ENCODE measurements at regions not wholly inside any gene's neighbourhood (a gene's known extent, or its start where the extent isn't known, plus 50 kb on each side); places are given as distances from the start of the nearest gene placed in this dataset.
A peak's percentile ranks its signal among the peaks of the same experiment; 100 is the strongest.

DNA sequence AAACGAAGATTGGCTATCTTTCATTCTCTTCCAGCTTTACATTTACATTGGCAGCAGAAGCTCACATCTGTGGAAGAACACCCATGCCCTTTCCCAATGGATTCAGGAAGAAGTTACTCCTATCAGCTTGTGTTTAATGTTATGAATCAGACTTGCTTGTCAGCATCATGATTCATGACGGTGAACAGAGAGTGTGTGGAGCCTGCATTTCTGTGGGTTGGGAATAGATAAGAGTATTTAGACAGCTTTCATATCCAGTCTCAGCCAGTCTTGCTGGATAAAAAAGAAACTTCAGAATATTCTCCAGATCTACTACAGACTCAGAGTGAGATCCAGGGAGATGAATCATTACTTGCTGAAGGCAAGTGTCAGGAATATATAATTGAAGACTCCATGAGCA is 812.9 kb upstream of the ZNF608 start:
- WGBS (ENCODE audit: insufficient coverage, low lambda C conversion rate) = 50% methylated on average over 1 of the region's 2 CpGs

GRCh38 chr5:125560476-125561225 is 814.2 kb upstream of the ZNF608 start:
- no peaks in the 10 kb centered on the region for H3K9me3 ChIP-seq (ENCODE audit: control insufficient read depth, low read depth, low read length)
- 90% methylated on average over 2 of the region's 4 CpGs for WGBS (ENCODE audit: insufficient coverage, low lambda C conversion rate)

More for the DNA sequence above, 812.9 kb upstream of the ZNF608 start:
- DNase-seq = no peak
- no peak overlapping the region for H3K27ac ChIP-seq (ENCODE audit: low read length)
- H3K9me3 ChIP-seq (ENCODE audit: control insufficient read depth, low read depth, low read length) = no peaks in the 10 kb centered on the region
- no peak overlapping the region for H3K4me3 ChIP-seq (ENCODE audit: low read length)
- no peaks in the 10 kb centered on the region for H3K36me3 ChIP-seq (ENCODE audit: control insufficient read depth, insufficient read depth, low read length)
- H3K27me3 ChIP-seq (ENCODE audit: control insufficient read depth, insufficient read depth, low read length) = no peaks in the 10 kb centered on the region
- H3K4me1 ChIP-seq (ENCODE audit: control insufficient read depth, insufficient read depth, low read length) = no peaks in the 10 kb centered on the region

GRCh38 chr5:125564317-125564975 is 818.0 kb upstream of the ZNF608 start:
- WGBS (ENCODE audit: insufficient coverage, low lambda C conversion rate) = no CpG with 5 or more reads among the region's 5 CpGs
- Histone ChIP-seq H3K27me3 (ENCODE audit: control insufficient read depth, insufficient read depth, low read length) (no peaks in the 10 kb centered on the region), H3K4me1 (ENCODE audit: control insufficient read depth, insufficient read depth, low read length) (no peaks in the 10 kb centered on the region), H3K27ac (ENCODE audit: low read length) (no peak overlapping the region), H3K36me3 (ENCODE audit: control insufficient read depth, insufficient read depth, low read length) (no peaks in the 10 kb centered on the region), H3K9me3 (ENCODE audit: control insufficient read depth, low read depth, low read length) (peaks cover 3% of the 10 kb centered on the region), H3K4me3 (ENCODE audit: low read length) (no peak overlapping the region)
- no peak for DNase-seq

More at GRCh38 chr5:125560476-125561225, 814.2 kb upstream of the ZNF608 start:
- DNase-seq = no peak
- Histone ChIP-seq H3K36me3 (ENCODE audit: control insufficient read depth, insufficient read depth, low read length) (no peaks in the 10 kb centered on the region), H3K27ac (ENCODE audit: low read length) (no peak overlapping the region), H3K4me3 (ENCODE audit: low read length) (no peak overlapping the region), H3K4me1 (ENCODE audit: control insufficient read depth, insufficient read depth, low read length) (no peaks in the 10 kb centered on the region), H3K27me3 (ENCODE audit: control insufficient read depth, insufficient read depth, low read length) (no peaks in the 10 kb centered on the region)

DNA sequence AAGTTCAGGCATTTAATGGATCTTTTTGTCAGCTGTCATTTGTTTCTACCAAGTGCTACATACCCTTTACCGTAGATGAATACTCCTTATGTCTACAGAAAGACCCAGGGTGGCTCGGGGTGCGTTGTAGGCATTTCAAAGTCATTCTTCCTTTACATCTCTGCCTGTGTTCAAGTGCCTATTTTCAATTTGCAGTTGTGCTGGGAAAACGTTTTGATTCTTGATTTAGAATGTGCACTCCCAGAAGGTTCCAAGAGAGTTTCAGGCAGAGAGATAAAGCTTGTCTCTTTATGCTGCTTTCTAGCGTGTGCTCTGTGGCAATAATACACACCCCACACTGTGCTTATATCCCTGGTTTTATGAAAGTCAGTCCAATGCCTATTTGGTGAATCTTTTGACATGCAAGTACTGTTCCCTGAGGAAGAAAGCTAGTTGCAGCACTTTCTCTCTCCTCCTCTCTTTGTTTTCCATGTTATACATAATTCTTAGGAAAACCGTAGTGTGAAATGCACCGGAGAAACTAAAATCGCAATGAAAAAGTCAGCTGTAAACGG is 828.1 kb upstream of the ZNF608 start:
- Histone ChIP-seq H3K27me3 (ENCODE audit: control insufficient read depth, insufficient read depth, low read length) (no peaks in the 10 kb centered on the region), H3K4me3 (ENCODE audit: low read length) (no peak overlapping the region), H3K4me1 (ENCODE audit: control insufficient read depth, insufficient read depth, low read length) (no peaks in the 10 kb centered on the region), H3K36me3 (ENCODE audit: control insufficient read depth, insufficient read depth, low read length) (no peaks in the 10 kb centered on the region), H3K27ac (ENCODE audit: low read length) (no peak overlapping the region), H3K9me3 (ENCODE audit: control insufficient read depth, low read depth, low read length) (no peaks in the 10 kb centered on the region)
- DNase-seq = no peak
- 80% methylated on average over 1 of the region's 9 CpGs for WGBS (ENCODE audit: insufficient coverage, low lambda C conversion rate)

DNA sequence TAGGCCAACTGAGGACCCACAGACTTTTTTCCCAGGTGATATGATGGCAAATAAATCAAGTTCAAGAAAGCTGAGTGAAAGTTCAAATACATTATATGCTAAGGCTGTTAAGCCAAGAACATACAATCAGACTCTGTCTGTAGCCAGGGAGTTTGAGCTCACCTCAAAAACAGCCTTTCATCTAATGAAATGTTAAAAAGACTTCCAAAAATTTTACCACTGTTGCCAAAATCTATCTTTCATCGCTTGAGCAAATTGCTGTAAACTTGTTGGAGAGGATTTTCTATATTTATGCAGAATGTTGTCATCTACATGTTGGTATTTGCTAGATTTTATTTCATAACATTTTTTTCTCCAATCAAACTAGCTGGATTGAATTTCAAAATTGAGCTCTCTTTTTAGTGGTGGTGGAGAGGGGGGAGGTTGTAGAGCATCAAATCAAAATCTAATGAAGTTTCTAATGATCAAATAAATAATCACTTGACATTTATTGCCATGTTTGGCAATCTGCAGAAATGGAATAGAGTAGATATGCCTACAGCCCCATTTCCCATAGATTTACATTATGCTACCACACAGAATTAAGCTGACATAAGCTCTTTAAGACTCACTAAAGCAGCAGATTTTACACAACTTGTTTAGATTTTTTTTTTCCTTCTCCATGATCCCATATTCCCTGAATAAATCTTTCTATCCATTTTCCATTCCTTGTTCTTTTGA is 828.9 kb upstream of the ZNF608 start:
- no peaks in the 10 kb centered on the region for H3K36me3 ChIP-seq (ENCODE audit: control insufficient read depth, insufficient read depth, low read length)
- no peak for DNase-seq
- H3K27me3 ChIP-seq (ENCODE audit: control insufficient read depth, insufficient read depth, low read length) = no peaks in the 10 kb centered on the region
- H3K27ac ChIP-seq (ENCODE audit: low read length) = no peak overlapping the region
- H3K4me3 ChIP-seq (ENCODE audit: low read length) = no peak overlapping the region
- no CpG with 5 or more reads among the region's 1 CpG for WGBS (ENCODE audit: insufficient coverage, low lambda C conversion rate)
- H3K4me1 ChIP-seq (ENCODE audit: control insufficient read depth, insufficient read depth, low read length) = no peaks in the 10 kb centered on the region
- no peaks in the 10 kb centered on the region for H3K9me3 ChIP-seq (ENCODE audit: control insufficient read depth, low read depth, low read length)

- no peaks in the 10 kb centered on the region for H3K4me1 ChIP-seq (ENCODE audit: control insufficient read depth, insufficient read depth, low read length)
- no peaks in the 10 kb centered on the region for H3K27me3 ChIP-seq (ENCODE audit: control insufficient read depth, insufficient read depth, low read length)
- peak in 1 of 2 donors; percentile 38 for DNase-seq
- H3K9me3 ChIP-seq (ENCODE audit: control insufficient read depth, low read depth, low read length) = no peaks in the 10 kb centered on the region
- no peak overlapping the region for H3K27ac ChIP-seq (ENCODE audit: low read length)
- WGBS (ENCODE audit: insufficient coverage, low lambda C conversion rate) = no CpG with 5 or more reads among the region's 7 CpGs
- H3K4me3 ChIP-seq (ENCODE audit: low read length) = no peak overlapping the region
- no peaks in the 10 kb centered on the region for H3K36me3 ChIP-seq (ENCODE audit: control insufficient read depth, insufficient read depth, low read length)
These were observed 829.6 kb upstream of the ZNF608 start for GRCh38 chr5:125575891-125576505.

- Histone ChIP-seq H3K36me3 (ENCODE audit: control insufficient read depth, insufficient read depth, low read length) (no peaks in the 10 kb centered on the region), H3K4me3 (ENCODE audit: low read length) (no peak overlapping the region), H3K9me3 (ENCODE audit: control insufficient read depth, low read depth, low read length) (no peaks in the 10 kb centered on the region), H3K27me3 (ENCODE audit: control insufficient read depth, insufficient read depth, low read length) (no peaks in the 10 kb centered on the region), H3K27ac (ENCODE audit: low read length) (no peak overlapping the region), H3K4me1 (ENCODE audit: control insufficient read depth, insufficient read depth, low read length) (no peaks in the 10 kb centered on the region)
- no peak for DNase-seq
- no CpG with 5 or more reads among the region's 3 CpGs for WGBS (ENCODE audit: insufficient coverage, low lambda C conversion rate)
These were observed 830.4 kb upstream of the ZNF608 start for GRCh38 chr5:125576822-125577221.

- Histone ChIP-seq H3K9me3 (ENCODE audit: control insufficient read depth, low read depth, low read length) (no peaks in the 10 kb centered on the region), H3K27me3 (ENCODE audit: control insufficient read depth, insufficient read depth, low read length) (no peaks in the 10 kb centered on the region), H3K4me1 (ENCODE audit: control insufficient read depth, insufficient read depth, low read length) (no peaks in the 10 kb centered on the region), H3K36me3 (ENCODE audit: control insufficient read depth, insufficient read depth, low read length) (no peaks in the 10 kb centered on the region), H3K27ac (ENCODE audit: low read length) (no peak overlapping the region), H3K4me3 (ENCODE audit: low read length) (no peak overlapping the region)
- no CpG with 5 or more reads among the region's 1 CpG for whole genome bisulfite sequencing (ENCODE audit: insufficient coverage, low lambda C conversion rate)
- DNase-seq = no peak
These were observed 832.1 kb upstream of the ZNF608 start for GRCh38 chr5:125578551-125578950.

- no peak for DNase-seq
- Histone ChIP-seq H3K9me3 (ENCODE audit: control insufficient read depth, low read depth, low read length) (no peaks in the 10 kb centered on the region), H3K4me1 (ENCODE audit: control insufficient read depth, insufficient read depth, low read length) (no peaks in the 10 kb centered on the region), H3K27me3 (ENCODE audit: control insufficient read depth, insufficient read depth, low read length) (no peaks in the 10 kb centered on the region), H3K27ac (ENCODE audit: low read length) (no peak overlapping the region), H3K4me3 (ENCODE audit: low read length) (no peak overlapping the region), H3K36me3 (ENCODE audit: control insufficient read depth, insufficient read depth, low read length) (no peaks in the 10 kb centered on the region)
- 49% methylated on average over 3 of the region's 5 CpGs for WGBS (ENCODE audit: insufficient coverage, low lambda C conversion rate)
These were observed 832.7 kb upstream of the ZNF608 start for GRCh38 chr5:125579182-125579581.

- DNase-seq = no peak
- no peaks in the 10 kb centered on the region for H3K4me1 ChIP-seq (ENCODE audit: control insufficient read depth, insufficient read depth, low read length)
- H3K4me3 ChIP-seq (ENCODE audit: low read length) = no peak overlapping the region
- no peak overlapping the region for H3K27ac ChIP-seq (ENCODE audit: low read length)
- no peaks in the 10 kb centered on the region for H3K9me3 ChIP-seq (ENCODE audit: control insufficient read depth, low read depth, low read length)
- H3K36me3 ChIP-seq (ENCODE audit: control insufficient read depth, insufficient read depth, low read length) = no peaks in the 10 kb centered on the region
- no peaks in the 10 kb centered on the region for H3K27me3 ChIP-seq (ENCODE audit: control insufficient read depth, insufficient read depth, low read length)
These were observed 834.9 kb upstream of the ZNF608 start for GRCh38 chr5:125581311-125581710.
